Osteocyte (in vitro differentiated cells): ENCODE measurements at regions not wholly inside any gene's neighbourhood (a gene's known extent, or its start where the extent isn't known, plus 50 kb on each side); places are given as distances from the start of the nearest gene placed in this dataset.
"Not testable (repeated sequence)": the region's sequence is repeated elsewhere in the genome, so short reads cannot be mapped to it uniquely, and the experiment has no call there.

Experiments used
- DNase-seq: peaks from one replicate; pipeline ENCODE4 v3.0.0; 2021; ENCODE audit warnings: mixed read lengths; ENCODE audit not compliant: unreplicated experiment; ENCODE audit errors: extremely low spot score
- H3K27ac Mint-ChIP-seq: one replicate; pipeline ENCODE4 v1.8.0; 2021; ENCODE audit warnings: mild to moderate bottlenecking, mixed read lengths; ENCODE audit not compliant: unreplicated experiment
- H3K27me3 Mint-ChIP-seq: one replicate; pipeline ENCODE4 v1.8.0; 2021; ENCODE audit warnings: mixed read lengths; ENCODE audit not compliant: unreplicated experiment
- H3K36me3 Mint-ChIP-seq: one replicate; pipeline ENCODE4 v1.8.0; 2021; ENCODE audit warnings: mixed read lengths; ENCODE audit not compliant: unreplicated experiment
- H3K4me1 Mint-ChIP-seq: one replicate; pipeline ENCODE4 v1.8.0; 2021; ENCODE audit warnings: mixed read lengths; ENCODE audit not compliant: unreplicated experiment
- H3K4me3 Mint-ChIP-seq: one replicate; pipeline ENCODE4 v1.8.0; 2021; ENCODE audit warnings: mild to moderate bottlenecking, moderate library complexity, mixed read lengths; ENCODE audit not compliant: unreplicated experiment
- H3K9me3 Mint-ChIP-seq: one replicate; pipeline ENCODE4 v1.8.0; 2021; ENCODE audit warnings: mixed read lengths; ENCODE audit not compliant: unreplicated experiment
- TF ChIP-seq, protein P1 (sequence below): fragments of 200-600 bp; sonication (generic); IDR thresholded peaks from 2 replicates; pipeline ENCODE4 v1.5.0; 2021; ENCODE audit warnings: antibody characterized with exemption, mild to moderate bottlenecking, moderate library complexity

- DNase-seq, result no peak
- no peak overlapping the region for H3K27ac Mint-ChIP-seq
These were observed 143.5 kb upstream of the GK2 start for GRCh38 chr4:79551555-79551954.

GRCh38 chr4:79547851-79548250 lies 139.8 kb upstream of the GK2 start:
- no peaks in the 10 kb centered on the region for H3K36me3 Mint-ChIP-seq
- no peaks in the 10 kb centered on the region for H3K9me3 Mint-ChIP-seq
- DNase-seq, result no peak
- H3K27me3 Mint-ChIP-seq, result no peaks in the 10 kb centered on the region
- H3K4me3 Mint-ChIP-seq, result no peak overlapping the region
- no peaks in the 10 kb centered on the region for H3K4me1 Mint-ChIP-seq
- TF ChIP-seq, protein P1, sequence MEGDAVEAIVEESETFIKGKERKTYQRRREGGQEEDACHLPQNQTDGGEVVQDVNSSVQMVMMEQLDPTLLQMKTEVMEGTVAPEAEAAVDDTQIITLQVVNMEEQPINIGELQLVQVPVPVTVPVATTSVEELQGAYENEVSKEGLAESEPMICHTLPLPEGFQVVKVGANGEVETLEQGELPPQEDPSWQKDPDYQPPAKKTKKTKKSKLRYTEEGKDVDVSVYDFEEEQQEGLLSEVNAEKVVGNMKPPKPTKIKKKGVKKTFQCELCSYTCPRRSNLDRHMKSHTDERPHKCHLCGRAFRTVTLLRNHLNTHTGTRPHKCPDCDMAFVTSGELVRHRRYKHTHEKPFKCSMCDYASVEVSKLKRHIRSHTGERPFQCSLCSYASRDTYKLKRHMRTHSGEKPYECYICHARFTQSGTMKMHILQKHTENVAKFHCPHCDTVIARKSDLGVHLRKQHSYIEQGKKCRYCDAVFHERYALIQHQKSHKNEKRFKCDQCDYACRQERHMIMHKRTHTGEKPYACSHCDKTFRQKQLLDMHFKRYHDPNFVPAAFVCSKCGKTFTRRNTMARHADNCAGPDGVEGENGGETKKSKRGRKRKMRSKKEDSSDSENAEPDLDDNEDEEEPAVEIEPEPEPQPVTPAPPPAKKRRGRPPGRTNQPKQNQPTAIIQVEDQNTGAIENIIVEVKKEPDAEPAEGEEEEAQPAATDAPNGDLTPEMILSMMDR, result no peak
- H3K27ac Mint-ChIP-seq, result no peak overlapping the region

More at GRCh38 chr4:79551555-79551954, 143.5 kb upstream of the GK2 start:
- Mint-ChIP-seq H3K27me3 (no peaks in the 10 kb centered on the region), H3K4me1 (no peaks in the 10 kb centered on the region), H3K9me3 (no peaks in the 10 kb centered on the region), H3K4me3 (no peak overlapping the region), H3K36me3 (no peaks in the 10 kb centered on the region)
- TF ChIP-seq, protein P1, result no peak

DNA sequence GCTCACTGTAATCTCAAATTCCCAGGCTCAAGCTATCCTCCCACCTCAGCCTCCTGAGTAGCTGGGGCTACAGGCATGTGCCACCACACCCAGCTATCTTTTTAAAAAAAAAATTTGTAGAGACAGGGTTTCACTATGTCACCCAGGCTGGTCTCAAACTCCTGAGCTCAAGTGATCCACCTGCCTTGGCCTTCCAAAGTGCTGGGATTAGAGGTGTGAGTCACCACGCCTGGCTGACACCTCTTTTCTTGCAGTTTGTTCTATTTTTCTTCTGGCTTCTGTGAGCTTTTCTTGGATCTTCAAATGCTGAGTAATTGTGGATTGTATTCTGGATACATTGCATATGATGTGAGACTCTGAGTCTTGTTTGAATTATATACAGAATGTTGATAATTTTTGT lies 137.3 kb upstream of the GK2 start:
- H3K4me3 Mint-ChIP-seq, H3K27ac Mint-ChIP-seq, H3K4me1 Mint-ChIP-seq, DNase-seq, H3K36me3 Mint-ChIP-seq, H3K9me3 Mint-ChIP-seq, H3K27me3 Mint-ChIP-seq: not testable (repeated sequence)

DNA sequence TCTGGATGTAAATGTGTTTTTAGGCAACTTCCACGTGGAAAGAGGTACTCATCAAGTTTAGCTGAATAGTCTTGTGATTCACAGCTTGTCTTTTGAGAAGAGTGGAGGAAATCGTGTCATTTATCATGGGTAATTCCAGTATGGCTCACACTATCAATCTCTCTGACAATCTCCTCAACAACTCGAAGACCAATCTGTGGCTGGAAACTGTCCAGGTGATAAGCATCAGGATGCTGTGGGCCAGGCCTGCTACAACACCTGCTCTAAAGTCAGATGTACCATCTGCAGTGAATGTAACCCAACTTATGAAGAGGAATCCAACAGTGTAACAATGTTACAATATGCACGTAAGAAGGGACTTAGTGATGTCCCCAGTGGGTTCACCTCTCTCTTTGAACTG lies 132.1 kb upstream of the GK2 start:
- Mint-ChIP-seq H3K27me3 (no peaks in the 10 kb centered on the region), H3K27ac (no peak overlapping the region), H3K4me3 (no peak overlapping the region), H3K4me1 (no peaks in the 10 kb centered on the region), H3K36me3 (no peaks in the 10 kb centered on the region), H3K9me3 (no peaks in the 10 kb centered on the region)
- TF ChIP-seq, protein P1, result no peak
- no peak for DNase-seq

DNA sequence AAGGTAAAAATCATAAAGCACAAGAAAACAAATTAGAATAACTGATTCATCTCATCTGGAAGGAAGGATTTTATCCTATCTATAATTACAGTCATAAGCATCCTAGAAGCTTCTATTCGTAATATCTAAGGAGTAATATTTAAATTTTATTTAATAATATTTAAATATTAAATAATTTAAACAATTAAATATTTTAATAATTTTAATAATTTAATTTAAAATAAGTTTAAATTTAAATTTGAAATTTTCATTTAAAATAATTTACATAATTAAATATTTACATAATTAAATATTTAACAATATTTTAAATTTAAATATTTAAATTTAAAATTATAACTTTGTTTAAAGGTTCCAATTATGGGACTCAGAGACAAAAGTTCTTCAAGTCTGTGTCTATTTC lies 127.5 kb upstream of the GK2 start:
- Mint-ChIP-seq H3K4me1 (no peaks in the 10 kb centered on the region), H3K27me3 (no peaks in the 10 kb centered on the region), H3K4me3 (no peak overlapping the region), H3K36me3 (no peaks in the 10 kb centered on the region), H3K27ac (no peak overlapping the region), H3K9me3 (no peaks in the 10 kb centered on the region)
- TF ChIP-seq, protein P1, result no peak
- DNase-seq, result no peak

DNA sequence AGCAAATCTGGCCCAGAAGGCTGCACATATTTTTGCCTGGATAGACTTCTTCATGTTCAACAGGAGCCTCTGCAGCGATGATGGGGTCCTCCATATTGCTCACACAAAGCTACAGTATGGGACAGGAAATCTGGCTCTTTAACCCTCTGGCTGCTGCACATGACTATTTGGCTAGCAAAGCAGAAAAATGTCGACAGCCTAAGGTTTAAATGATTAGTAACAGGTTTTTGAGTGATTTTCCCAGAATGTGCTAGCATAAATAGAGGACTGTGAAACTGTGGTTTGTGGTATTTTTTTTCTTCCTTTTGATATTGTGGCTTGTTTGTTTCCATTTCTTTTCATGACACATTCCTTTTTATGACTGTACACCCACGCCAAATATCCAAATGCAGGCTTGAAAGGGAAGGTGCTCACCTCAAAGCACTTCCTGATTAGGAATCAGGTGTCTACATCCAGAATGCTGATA lies 120.2 kb upstream of the GK2 start:
- Mint-ChIP-seq H3K4me3 (no peak overlapping the region), H3K36me3 (no peaks in the 10 kb centered on the region), H3K27me3 (no peaks in the 10 kb centered on the region), H3K9me3 (no peaks in the 10 kb centered on the region), H3K4me1 (no peaks in the 10 kb centered on the region), H3K27ac (no peak overlapping the region)
- no peak for DNase-seq
- TF ChIP-seq, protein P1, result no peak
